Suprapubic skin (tissue), 4 donors: ENCODE measurements at regions not wholly inside any gene's neighbourhood (a gene's known extent, or its start where the extent isn't known, plus 50 kb on each side); places are given as distances from the start of the nearest gene placed in this dataset.

Experiments used
- EP300 ChIP-seq: sonication (generic); formaldehyde crosslinking; IDR thresholded peaks from one replicate; pipeline ENCODE4 v1.6.1; 2017; ENCODE audit warnings: antibody characterized with exemption
- POLR2A ChIP-seq, 2 donors: fragments of 450-650 bp; IDR thresholded peaks; one replicate each; pipeline ENCODE4 v1.6.1; 2017; ENCODE audit warnings: antibody characterized with exemption in 2 of 2, mild to moderate bottlenecking in 2 of 2, moderate library complexity in 2 of 2
- POLR2AphosphoS5 ChIP-seq, 3 donors: sonication (generic); formaldehyde crosslinking; IDR thresholded peaks; one replicate each; pipeline ENCODE4 v1.6.1; 2017; ENCODE audit warnings: antibody characterized with exemption in 3 of 3
- TF ChIP-seq, protein P1 (sequence below), 2 donors: fragments of 200-600 bp in 1 of 2; fragments of 450-650 bp in 1 of 2; sonication (generic) in 1 of 2; IDR thresholded peaks; one replicate each; pipeline ENCODE4 v1.5.1; 2016 to 2019; ENCODE audit warnings: antibody characterized with exemption in 2 of 2, mild to moderate bottlenecking in 1 of 2, moderate library complexity in 1 of 2

DNA sequence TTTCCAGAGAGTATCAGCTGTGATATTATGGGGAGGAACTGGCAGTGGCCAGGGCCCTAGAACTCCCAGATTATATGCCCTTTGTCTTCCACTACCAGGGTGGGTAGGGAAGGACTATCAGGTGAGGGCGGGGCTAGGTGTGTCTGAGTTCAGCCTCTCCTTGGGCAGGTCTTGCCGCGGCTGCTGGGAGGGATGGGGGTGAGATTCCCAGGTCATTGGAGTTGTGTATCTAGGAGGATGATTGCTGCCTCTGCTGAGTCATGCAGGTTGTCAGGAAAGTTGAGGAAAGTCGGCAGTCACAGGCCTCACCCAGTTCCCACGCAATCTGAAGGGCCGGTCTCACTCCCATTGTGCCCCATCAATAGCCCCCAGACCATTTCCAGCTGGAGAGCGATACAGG lies 185.2 kb downstream of the DKK1 start:
- TF ChIP-seq EP300, result no peak
- TF ChIP-seq, protein P1, sequence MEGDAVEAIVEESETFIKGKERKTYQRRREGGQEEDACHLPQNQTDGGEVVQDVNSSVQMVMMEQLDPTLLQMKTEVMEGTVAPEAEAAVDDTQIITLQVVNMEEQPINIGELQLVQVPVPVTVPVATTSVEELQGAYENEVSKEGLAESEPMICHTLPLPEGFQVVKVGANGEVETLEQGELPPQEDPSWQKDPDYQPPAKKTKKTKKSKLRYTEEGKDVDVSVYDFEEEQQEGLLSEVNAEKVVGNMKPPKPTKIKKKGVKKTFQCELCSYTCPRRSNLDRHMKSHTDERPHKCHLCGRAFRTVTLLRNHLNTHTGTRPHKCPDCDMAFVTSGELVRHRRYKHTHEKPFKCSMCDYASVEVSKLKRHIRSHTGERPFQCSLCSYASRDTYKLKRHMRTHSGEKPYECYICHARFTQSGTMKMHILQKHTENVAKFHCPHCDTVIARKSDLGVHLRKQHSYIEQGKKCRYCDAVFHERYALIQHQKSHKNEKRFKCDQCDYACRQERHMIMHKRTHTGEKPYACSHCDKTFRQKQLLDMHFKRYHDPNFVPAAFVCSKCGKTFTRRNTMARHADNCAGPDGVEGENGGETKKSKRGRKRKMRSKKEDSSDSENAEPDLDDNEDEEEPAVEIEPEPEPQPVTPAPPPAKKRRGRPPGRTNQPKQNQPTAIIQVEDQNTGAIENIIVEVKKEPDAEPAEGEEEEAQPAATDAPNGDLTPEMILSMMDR (IDR thresholded peaks at IDR 0.05), result no peak
- no peak for TF ChIP-seq POLR2AphosphoS5 (IDR thresholded peaks at IDR 0.05)
- TF ChIP-seq POLR2A (IDR thresholded peaks at IDR 0.05), result no peak
